Upper lobe of left lung (tissue), 6 donors: ENCODE measurements at regions not wholly inside any gene's neighbourhood (a gene's known extent, or its start where the extent isn't known, plus 50 kb on each side); places are given as distances from the start of the nearest gene placed in this dataset.

ENCODE experiments used
- ATAC-seq, 2 donors: fragments of 200-7000 bp; cut with Tn5 transposase; one replicate each; pipeline ENCODE4 v1.9.1; 2022; ENCODE audit warnings: mild to moderate bottlenecking in 2 of 2, moderate library complexity in 2 of 2; ENCODE audit not compliant: low FRiP score in 2 of 2
- DNase-seq, 2 donors: peaks; one replicate each; pipeline ENCODE4 v3.0.0-alpha.2; 2019 to 2020
- H3K27ac ChIP-seq, 4 donors: fragments of 200-600 bp; sonication (generic); one replicate each; pipeline ENCODE4 v1.5.1; 2016 to 2019
- H3K27me3 ChIP-seq, 4 donors: fragments of 200-600 bp; sonication (generic); one replicate each; pipeline ENCODE4 v1.5.1; 2017 to 2019
- H3K36me3 ChIP-seq, 4 donors: fragments of 200-600 bp; sonication (generic); one replicate each; pipeline ENCODE4 v1.5.1; 2016 to 2019
- H3K4me1 ChIP-seq, 4 donors: fragments of 200-600 bp; sonication (generic); one replicate each; pipeline ENCODE4 v1.5.1; 2018 to 2019
- H3K4me3 ChIP-seq, 4 donors: fragments of 200-600 bp; sonication (generic); one replicate each; pipeline ENCODE4 v1.5.1; 2017 to 2019; ENCODE audit warnings: mild to moderate bottlenecking in 2 of 4, moderate library complexity in 1 of 4
- H3K9me3 ChIP-seq, 4 donors: fragments of 200-600 bp; sonication (generic); one replicate each; pipeline ENCODE4 v1.5.1; 2018 to 2019
- CTCF ChIP-seq, 6 experiments: fragments of 450-650 bp in 4 of 6; fragments of 200-600 bp in 2 of 6; sonication (generic) in 2 of 6; IDR thresholded peaks; one replicate each; pipeline ENCODE4 v1.5.1; 2016 to 2019; ENCODE audit warnings: antibody characterized with exemption in 6 of 6
- EP300 ChIP-seq, 4 donors: sonication (generic); formaldehyde crosslinking; IDR thresholded peaks; one replicate each; pipeline ENCODE4 v1.5.1; 2017; ENCODE audit warnings: antibody characterized with exemption in 4 of 4, control low read depth in 2 of 4
- POLR2A ChIP-seq, 4 donors: fragments of 450-650 bp; IDR thresholded peaks; one replicate each; pipeline ENCODE4 v1.5.1; 2016 to 2017; ENCODE audit warnings: antibody characterized with exemption in 4 of 4, mild to moderate bottlenecking in 2 of 4
- POLR2AphosphoS5 ChIP-seq, 2 donors: sonication (generic); formaldehyde crosslinking; IDR thresholded peaks; one replicate each; pipeline ENCODE4 v1.5.1; 2017; ENCODE audit warnings: antibody characterized with exemption in 2 of 2
- WGBS, 2 donors: methylation state at CpG; one replicate each; pipeline ENCODE4 v1.1.5; 2017 to 2018; 5-methylcytosine and 5-hydroxymethylcytosine counted together
- small RNA-seq, 4 donors: library from RNA; depleted of rRNA; stranded (forward); fragments of <200 nt; gene quantifications; one replicate each; pipeline ENCODE3, GENCODE V24; 2016
- donor health status: DM: no; HTN: no; CAD: no; lungs with moderate emphysema.
- donor health status: DM: no; HTN: yes; CAD: no; lungs with severe emphysema.

GRCh38 chrX:35722128-35722527 lies 76.0 kb upstream of the MAGEB16 start:
- no peaks in the 10 kb centered on the region for H3K4me1 ChIP-seq
- ATAC-seq = no peak
- WGBS, 2 donors = 70 to 77% methylated on average over 5 of the region's 5 CpGs
- TF ChIP-seq POLR2A (IDR thresholded peaks at IDR 0.05) = no peak
- TF ChIP-seq EP300 (IDR thresholded peaks at IDR 0.05) = no peak
- no peak for DNase-seq
- H3K27me3 ChIP-seq = no peaks in the 10 kb centered on the region
- no peaks in the 10 kb centered on the region for H3K36me3 ChIP-seq
- H3K27ac ChIP-seq = no peak overlapping the region
- no peaks in the 10 kb centered on the region for H3K9me3 ChIP-seq
- H3K4me3 ChIP-seq = no peak overlapping the region

GRCh38 chrX:35726176-35726575 lies 72.0 kb upstream of the MAGEB16 start:
- no peak for ATAC-seq
- 28 to 61% methylated on average over 2 of the region's 2 CpGs for WGBS, 2 donors
- no peak for DNase-seq

GRCh38 chrX:35728481-35728880 lies 69.7 kb upstream of the MAGEB16 start:
- ATAC-seq (no peak), DNase-seq (no peak)
- Histone ChIP-seq H3K4me1 (no peaks in the 10 kb centered on the region), H3K36me3 (no peaks in the 10 kb centered on the region), H3K9me3 (no peaks in the 10 kb centered on the region), H3K4me3 (no peak overlapping the region), H3K27me3 (no peaks in the 10 kb centered on the region), H3K27ac (no peak overlapping the region)
- no peak for TF ChIP-seq POLR2AphosphoS5 (IDR thresholded peaks at IDR 0.05)
- 40 to 43% methylated on average over 1 to 3 of the region's 3 CpGs for WGBS, 2 donors

More at GRCh38 chrX:35726176-35726575, 72.0 kb upstream of the MAGEB16 start:
- no peaks in the 10 kb centered on the region for H3K4me1 ChIP-seq
- TF ChIP-seq POLR2AphosphoS5 (IDR thresholded peaks at IDR 0.05) (no peak), CTCF (IDR thresholded peaks at IDR 0.05) (no peak), EP300 (IDR thresholded peaks at IDR 0.05) (no peak), POLR2A (IDR thresholded peaks at IDR 0.05) (no peak)
- H3K27me3 ChIP-seq = no peaks in the 10 kb centered on the region
- H3K9me3 ChIP-seq = no peaks in the 10 kb centered on the region
- H3K36me3 ChIP-seq = no peaks in the 10 kb centered on the region
- no peak overlapping the region for H3K27ac ChIP-seq
- H3K4me3 ChIP-seq = no peak overlapping the region

GRCh38 chrX:35733879-35734278 lies 64.3 kb upstream of the MAGEB16 start:
- Histone ChIP-seq H3K4me3 (no peak overlapping the region), H3K9me3 (no peaks in the 10 kb centered on the region), H3K36me3 (no peaks in the 10 kb centered on the region), H3K27me3 (no peaks in the 10 kb centered on the region), H3K4me1 (no peaks in the 10 kb centered on the region), H3K27ac (no peak overlapping the region)
- ATAC-seq (no peak), DNase-seq (no peak)
- WGBS, 2 donors = 93% methylated on average over 5 of the region's 7 CpGs; no CpG with 5 or more reads in 1 of the 2 donors
- no peak for TF ChIP-seq CTCF (IDR thresholded peaks at IDR 0.05)
- TF ChIP-seq EP300 (IDR thresholded peaks at IDR 0.05) = no peak
- no peak for TF ChIP-seq POLR2AphosphoS5 (IDR thresholded peaks at IDR 0.05)
- no peak for TF ChIP-seq POLR2A (IDR thresholded peaks at IDR 0.05)

GRCh38 chrX:35741142-35741541 lies 57.0 kb upstream of the MAGEB16 start:
- no peak overlapping the region for H3K4me3 ChIP-seq
- H3K4me1 ChIP-seq = no peaks in the 10 kb centered on the region
- no peak overlapping the region for H3K27ac ChIP-seq
- ATAC-seq = no peak
- no peak for DNase-seq
- 84 to 85% methylated on average over 1 of the region's 1 CpG for WGBS, 2 donors
- H3K9me3 ChIP-seq = no peaks in the 10 kb centered on the region
- TF ChIP-seq POLR2AphosphoS5 (IDR thresholded peaks at IDR 0.05) (no peak), CTCF (IDR thresholded peaks at IDR 0.05) (no peak), EP300 (IDR thresholded peaks at IDR 0.05) (no peak), POLR2A (IDR thresholded peaks at IDR 0.05) (no peak)
- no peaks in the 10 kb centered on the region for H3K36me3 ChIP-seq
- H3K27me3 ChIP-seq = no peaks in the 10 kb centered on the region

GRCh38 chrX:35743331-35743730 lies 54.8 kb upstream of the MAGEB16 start:
- no peak for DNase-seq
- TF ChIP-seq EP300 (IDR thresholded peaks at IDR 0.05) = no peak
- no peak for TF ChIP-seq POLR2AphosphoS5 (IDR thresholded peaks at IDR 0.05)
- TF ChIP-seq POLR2A (IDR thresholded peaks at IDR 0.05) = no peak
- Histone ChIP-seq H3K27me3 (no peaks in the 10 kb centered on the region), H3K4me3 (no peak overlapping the region), H3K9me3 (no peaks in the 10 kb centered on the region), H3K36me3 (no peaks in the 10 kb centered on the region), H3K27ac (no peak overlapping the region), H3K4me1 (no peaks in the 10 kb centered on the region)
- ATAC-seq = no peak
- WGBS, 2 donors = 48 to 80% methylated on average over 2 of the region's 2 CpGs

Small RNAs in the stretch of these regions (small RNA-seq; reads per million reads assigned to genes)
- 0 reads per million in 4 donors for gene RNU6-1087P
